Common myeloid progenitor, CD34-positive (primary cell): ENCODE measurements at regions not wholly inside any gene's neighbourhood (a gene's known extent, or its start where the extent isn't known, plus 50 kb on each side); places are given as distances from the start of the nearest gene placed in this dataset.

Experiments
- CTCF ChIA-PET: fragments of 350-600 bp; sonication (Branson Sonifier 250); formaldehyde crosslinking; loops from one replicate; lab custom pipeline; 2021; ENCODE audit warnings: antibody characterized with exemption; lab: Charles Lee
- POLR2A ChIA-PET: fragments of 350-600 bp; sonication (Branson Sonifier 250); formaldehyde crosslinking; loops from one replicate; lab custom pipeline; 2021; ENCODE audit warnings: antibody characterized with exemption; lab: Charles Lee
- DNase-seq, 3 donors: peaks; one replicate each; pipeline versions ENCODE4 v3.0.0 to v3.0.0-alpha.2; 2013
- H3K27ac ChIP-seq, 2 experiments: 1 replicate in 1 of 2; 2 replicates in 1 of 2; pipeline ENCODE4 v1.7.0; 2013; ENCODE audit warnings: inconsistent platforms in 2 of 2, low read length in 2 of 2, mild to moderate bottlenecking in 2 of 2, low read depth in 1 of 2, moderate library complexity in 1 of 2; ENCODE audit not compliant: severe bottlenecking in 2 of 2, insufficient read depth in 1 of 2, poor library complexity in 1 of 2
- H3K27me3 ChIP-seq, 5 experiments: replicated peaks in 2 of 5; 1 replicate in 3 of 5; 2 replicates in 2 of 5; pipeline versions ENCODE4 v1.6.1 to v1.7.0; 2013; ENCODE audit warnings: low read length in 4 of 5, mild to moderate bottlenecking in 2 of 5, moderate library complexity in 2 of 5, inconsistent platforms in 1 of 5; ENCODE audit not compliant: insufficient read depth in 5 of 5, control insufficient read depth in 4 of 5
- H3K36me3 ChIP-seq, 4 experiments: 1 replicate in 2 of 4; 2 replicates in 2 of 4; pipeline versions ENCODE4 v1.6.1 to v1.7.0; 2013; ENCODE audit warnings: low read length in 3 of 4, control low read depth in 1 of 4, mild to moderate bottlenecking in 1 of 4; ENCODE audit not compliant: control insufficient read depth in 4 of 4, insufficient read depth in 4 of 4
- H3K4me1 ChIP-seq, 4 experiments: 1 replicate in 3 of 4; 2 replicates in 1 of 4; pipeline versions ENCODE4 v1.6.1 to v1.7.1; 2013; ENCODE audit warnings: low read length in 3 of 4, mild to moderate bottlenecking in 3 of 4, control low read depth in 1 of 4, inconsistent platforms in 1 of 4, moderate library complexity in 1 of 4; ENCODE audit not compliant: control insufficient read depth in 4 of 4, insufficient read depth in 4 of 4; ENCODE audit errors: control extremely low read depth in 1 of 4
- H3K4me3 ChIP-seq, 7 experiments: 1 replicate in 4 of 7; 2 replicates in 3 of 7; pipeline versions ENCODE4 v1.5.1 to v1.7.0; 2013; ENCODE audit warnings: mild to moderate bottlenecking in 7 of 7, low read length in 6 of 7, moderate library complexity in 6 of 7, inconsistent platforms in 2 of 7, low read depth in 2 of 7, control low read depth in 1 of 7; ENCODE audit not compliant: insufficient read depth in 4 of 7, control insufficient read depth in 1 of 7; ENCODE audit errors: extremely low read depth in 1 of 7
- H3K9me3 ChIP-seq, 5 experiments: 1 replicate in 4 of 5; 2 replicates in 1 of 5; pipeline versions ENCODE4 v1.6.1 to v1.7.1; 2013; ENCODE audit warnings: low read length in 4 of 5, mild to moderate bottlenecking in 2 of 5, inconsistent platforms in 1 of 5, low read depth in 1 of 5, moderate library complexity in 1 of 5; ENCODE audit not compliant: control insufficient read depth in 4 of 5, insufficient read depth in 2 of 5; ENCODE audit errors: control extremely low read depth in 1 of 5
- WGBS: methylation state at CpG from one replicate; pipeline ENCODE4 v1.1.5; 2013; ENCODE audit not compliant: insufficient coverage; 5-methylcytosine and 5-hydroxymethylcytosine counted together

- Histone ChIP-seq H3K36me3 (no peaks in the 10 kb centered on the region), H3K27ac (no peak overlapping the region), H3K27me3 (no peaks in the 10 kb centered on the region), H3K4me3 (no peak overlapping the region), H3K9me3 (no peaks in the 10 kb centered on the region), H3K4me1 (no peaks in the 10 kb centered on the region)
- WGBS = no CpG with 5 or more reads among the region's 1 CpG
- DNase-seq = no peak
- ChIA-PET CTCF (no interaction called here), POLR2A (no interaction called here)
These were observed 463.4 kb downstream of the EFNB2 start for GRCh38 chr13:106072014-106072413.

GRCh38 chr13:106063591-106064313 is 471.7 kb downstream of the EFNB2 start:
- no peaks in the 10 kb centered on the region for H3K27me3 ChIP-seq
- H3K9me3 ChIP-seq = peaks cover 0 to 2% (median 0%) of the 10 kb centered on the region in 5 experiments
- WGBS = 98% methylated on average over 4 of the region's 8 CpGs
- DNase-seq = no peak
- no peak overlapping the region for H3K27ac ChIP-seq
- ChIA-PET POLR2A (no interaction called here), CTCF (interaction anchor here (1.9 kb wide), 1 partner anchor 12 kb away, joined by 4 read pairs; no protein-coding TSS in a partner anchor)
- H3K4me3 ChIP-seq = no peak overlapping the region
- no peaks in the 10 kb centered on the region for H3K36me3 ChIP-seq
- H3K4me1 ChIP-seq = no peaks in the 10 kb centered on the region

GRCh38 chr13:106061781-106062180 is 473.7 kb downstream of the EFNB2 start:
- H3K4me3 ChIP-seq = no peak overlapping the region
- no peaks in the 10 kb centered on the region for H3K36me3 ChIP-seq
- no peak overlapping the region for H3K27ac ChIP-seq
- H3K4me1 ChIP-seq = no peaks in the 10 kb centered on the region
- peaks cover 0 to 2% (median 0%) of the 10 kb centered on the region in 5 experiments for H3K9me3 ChIP-seq
- no peaks in the 10 kb centered on the region for H3K27me3 ChIP-seq
- no peak for DNase-seq
- ChIA-PET CTCF (interaction anchor here (1.9 kb wide), 1 partner anchor 10 kb away, joined by 4 read pairs; no protein-coding TSS in a partner anchor), POLR2A (no interaction called here)
- WGBS = 86% methylated on average over 2 of the region's 11 CpGs

GRCh38 chr13:106056851-106057250 is 478.6 kb downstream of the EFNB2 start:
- WGBS = 94% methylated on average over 2 of the region's 2 CpGs

GRCh38 chr13:106052200-106052767 is 483.2 kb downstream of the EFNB2 start:
- Histone ChIP-seq H3K27me3 (no peaks in the 10 kb centered on the region), H3K27ac (no peak overlapping the region)
- POLR2A ChIA-PET = no interaction called here

More at GRCh38 chr13:106056851-106057250, 478.6 kb downstream of the EFNB2 start:
- Histone ChIP-seq H3K27ac (no peak overlapping the region), H3K27me3 (no peaks in the 10 kb centered on the region), H3K9me3 (no peaks in the 10 kb centered on the region), H3K4me1 (no peaks in the 10 kb centered on the region), H3K36me3 (no peaks in the 10 kb centered on the region), H3K4me3 (no peak overlapping the region)
- ChIA-PET POLR2A (no interaction called here), CTCF (no interaction called here)
- no peak for DNase-seq

GRCh38 chr13:106049171-106049570 is 486.3 kb downstream of the EFNB2 start:
- H3K36me3 ChIP-seq = no peaks in the 10 kb centered on the region
- ChIA-PET CTCF (no interaction called here), POLR2A (no interaction called here)
- H3K27ac ChIP-seq = no peak overlapping the region
- H3K27me3 ChIP-seq = no peaks in the 10 kb centered on the region
- no peaks in the 10 kb centered on the region for H3K9me3 ChIP-seq
- H3K4me3 ChIP-seq = no peak overlapping the region
- no peak for DNase-seq
- 100% methylated on average over 4 of the region's 5 CpGs for WGBS
- H3K4me1 ChIP-seq = no peaks in the 10 kb centered on the region

More at GRCh38 chr13:106052200-106052767, 483.2 kb downstream of the EFNB2 start:
- H3K4me3 ChIP-seq = no peak overlapping the region
- CTCF ChIA-PET = interaction anchor here (1.0 kb wide), 1 partner anchor 11 kb away, joined by 4 read pairs; no protein-coding TSS in a partner anchor
- WGBS = 100% methylated on average over 6 of the region's 8 CpGs
- H3K36me3 ChIP-seq = no peaks in the 10 kb centered on the region
- H3K9me3 ChIP-seq = no peaks in the 10 kb centered on the region
- H3K4me1 ChIP-seq = no peaks in the 10 kb centered on the region
- DNase-seq = no peak

GRCh38 chr13:106048386-106048785 is 487.1 kb downstream of the EFNB2 start:
- H3K36me3 ChIP-seq = no peaks in the 10 kb centered on the region
- no peak overlapping the region for H3K4me3 ChIP-seq
- H3K9me3 ChIP-seq = no peaks in the 10 kb centered on the region
- H3K4me1 ChIP-seq = no peaks in the 10 kb centered on the region
- no peak for DNase-seq
- H3K27ac ChIP-seq = no peak overlapping the region
- no peaks in the 10 kb centered on the region for H3K27me3 ChIP-seq
- ChIA-PET CTCF (no interaction called here), POLR2A (no interaction called here)
- WGBS = 58% methylated on average over 3 of the region's 4 CpGs
